GM18873 (cell line): ENCODE measurements at regions not wholly inside any gene's neighbourhood (a gene's known extent, or its start where the extent isn't known, plus 50 kb on each side); places are given as distances from the start of the nearest gene placed in this dataset.
"Not testable (repeated sequence)": the region's sequence is repeated elsewhere in the genome, so short reads cannot be mapped to it uniquely, and the experiment has no call there.

Experiments used
- ATAC-seq: cut with Tn5 transposase; IDR thresholded peaks from one replicate; pipeline ENCODE4 v1.9.1; 2021; ENCODE audit warnings: mild to moderate bottlenecking, moderate library complexity, moderate number of reproducible peaks; ENCODE audit not compliant: unreplicated experiment, low FRiP score

GRCh38 chr2:122795763-122796162, 1040.3 kb downstream of the TSN start:
- no peak for ATAC-seq

- no peak for ATAC-seq
These were observed 1043.9 kb downstream of the TSN start for GRCh38 chr2:122799391-122799790.

- no peak for ATAC-seq
These were observed 1045.3 kb downstream of the TSN start for GRCh38 chr2:122800781-122801180.

GRCh38 chr2:122804494-122804893, 1049.0 kb downstream of the TSN start:
- ATAC-seq = no peak

- ATAC-seq = no peak
These were observed 1049.9 kb downstream of the TSN start for GRCh38 chr2:122805346-122805745.

- no peak for ATAC-seq
These were observed 1053.0 kb downstream of the TSN start for GRCh38 chr2:122808286-122808969.

- ATAC-seq = not testable (repeated sequence)
These were observed 1056.8 kb downstream of the TSN start for GRCh38 chr2:122812214-122812613.

GRCh38 chr2:122815120-122815519, 1059.7 kb downstream of the TSN start:
- no peak for ATAC-seq

- ATAC-seq = no peak
These were observed 1061.4 kb downstream of the TSN start for GRCh38 chr2:122816803-122817202.

GRCh38 chr2:122822319-122822718, 1066.9 kb downstream of the TSN start:
- ATAC-seq = no peak

- no peak for ATAC-seq
These were observed 1074.7 kb downstream of the TSN start for GRCh38 chr2:122830157-122830556.

- no peak for ATAC-seq
These were observed 1076.2 kb downstream of the TSN start for GRCh38 chr2:122831649-122832048.

- ATAC-seq = no peak
These were observed 1088.1 kb downstream of the TSN start for GRCh38 chr2:122843503-122843902.

GRCh38 chr2:122851161-122851560, 1095.7 kb downstream of the TSN start:
- ATAC-seq = no peak

- ATAC-seq = no peak
These were observed 1096.6 kb downstream of the TSN start for GRCh38 chr2:122851972-122852531.

GRCh38 chr2:122856696-122857095, 1101.2 kb downstream of the TSN start:
- no peak for ATAC-seq

GRCh38 chr2:122858075-122858702, 1102.7 kb downstream of the TSN start:
- no peak for ATAC-seq

GRCh38 chr2:122858813-122859212, 1103.4 kb downstream of the TSN start:
- ATAC-seq = no peak

- ATAC-seq = no peak
These were observed 1103.8 kb downstream of the TSN start for GRCh38 chr2:122859260-122859659.

GRCh38 chr2:122863532-122863931, 1108.1 kb downstream of the TSN start:
- no peak for ATAC-seq

GRCh38 chr2:122864728-122865127, 1109.3 kb downstream of the TSN start:
- ATAC-seq = no peak

- ATAC-seq = no peak
These were observed 1110.6 kb downstream of the TSN start for GRCh38 chr2:122866095-122866494.
